ENCODE measurements at regions not wholly inside any gene's neighbourhood (a gene's known extent, or its start where the extent isn't known, plus 50 kb on each side); places are given as distances from the start of the nearest gene placed in this dataset.

- TF ChIP-seq CTCF (conservative IDR thresholded peaks at IDR 0.05) (0 out of 2 replicates have a peak, but pooled peaks have one; percentile 2), ZFX (IDR thresholded peaks at IDR 0.05) (no peak)
These were observed 461.0 kb upstream of the CDH2 start for GRCh38 chr18:28637897-28638296.
